ENCODE measurements at regions not wholly inside any gene's neighbourhood (a gene's known extent, or its start where the extent isn't known, plus 50 kb on each side); places are given as distances from the start of the nearest gene placed in this dataset.

GRCh38 chr5:167869125-167869524, 422.3 kb upstream of the WWC1 start:
- H3K4me1 ChIP-seq (ENCODE audit: control insufficient read depth, insufficient read depth, low read length): peaks cover 7% of the 10 kb centered on the region
- Mint-ChIP-seq H3K9me3 (peaks cover 4% of the 10 kb centered on the region), H3K36me3 (ENCODE audit: low read depth) (no peaks in the 10 kb centered on the region), H3K4me3 (no peak overlapping the region), H3K27me3 (ENCODE audit: insufficient read depth) (no peaks in the 10 kb centered on the region), H3K27ac (no peak overlapping the region), H3K4me1 (peaks cover 6% of the 10 kb centered on the region)
- no peaks in the 10 kb centered on the region for H3K36me3 ChIP-seq (ENCODE audit: control insufficient read depth, insufficient read depth, low read length)
- DNase-seq: no peak
- no peak for TF ChIP-seq CTCF (conservative IDR thresholded peaks at IDR 0.05)
- no peaks in the 10 kb centered on the region for H3K27me3 ChIP-seq (ENCODE audit: control insufficient read depth, insufficient read depth, low read length, poor library complexity, severe bottlenecking)
- no peak overlapping the region for H3K4me3 ChIP-seq (ENCODE audit: low read length)
- 92 to 95% methylated on average over 2 to 3 of the region's 3 CpGs for WGBS, 2 experiments (ENCODE audit: insufficient coverage in 1 of 2, insufficient read length in 1 of 2)
- H3K9ac ChIP-seq (ENCODE audit: extremely low read depth, low read length, poor library complexity, severe bottlenecking): no peak overlapping the region
- no peak overlapping the region for H3K27ac ChIP-seq (ENCODE audit: low read depth, low read length)
- H3K9me3 ChIP-seq (ENCODE audit: control insufficient read depth, low read length): no peaks in the 10 kb centered on the region

- no peak for TF ChIP-seq CTCF (conservative IDR thresholded peaks at IDR 0.05)
- Histone ChIP-seq H3K27me3 (ENCODE audit: control insufficient read depth, insufficient read depth, low read length, poor library complexity, severe bottlenecking) (no peaks in the 10 kb centered on the region), H3K4me1 (ENCODE audit: control insufficient read depth, insufficient read depth, low read length) (peaks cover 4% of the 10 kb centered on the region), H3K27ac (ENCODE audit: low read depth, low read length) (no peak overlapping the region), H3K36me3 (ENCODE audit: control insufficient read depth, insufficient read depth, low read length) (no peaks in the 10 kb centered on the region), H3K9me3 (ENCODE audit: control insufficient read depth, low read length) (no peaks in the 10 kb centered on the region), H3K4me3 (ENCODE audit: low read length) (no peak overlapping the region), H3K9ac (ENCODE audit: extremely low read depth, low read length, poor library complexity, severe bottlenecking) (no peak overlapping the region)
- no peak overlapping the region for H3K27ac Mint-ChIP-seq
- no peaks in the 10 kb centered on the region for H3K36me3 Mint-ChIP-seq (ENCODE audit: low read depth)
- no peak for DNase-seq
- H3K4me1 Mint-ChIP-seq: peaks cover 6% of the 10 kb centered on the region
- no peaks in the 10 kb centered on the region for H3K27me3 Mint-ChIP-seq (ENCODE audit: insufficient read depth)
- peaks cover 6% of the 10 kb centered on the region for H3K9me3 Mint-ChIP-seq
- no peak overlapping the region for H3K4me3 Mint-ChIP-seq
Measured at GRCh38 chr5:167870055-167870454, 421.4 kb upstream of the WWC1 start.

- Histone ChIP-seq H3K9me3 (ENCODE audit: control insufficient read depth, low read length) (no peaks in the 10 kb centered on the region), H3K36me3 (ENCODE audit: control insufficient read depth, insufficient read depth, low read length) (no peaks in the 10 kb centered on the region), H3K9ac (ENCODE audit: extremely low read depth, low read length, poor library complexity, severe bottlenecking) (no peak overlapping the region), H3K27me3 (ENCODE audit: control insufficient read depth, insufficient read depth, low read length, poor library complexity, severe bottlenecking) (no peaks in the 10 kb centered on the region), H3K27ac (ENCODE audit: low read depth, low read length) (no peak overlapping the region), H3K4me3 (ENCODE audit: low read length) (no peak overlapping the region), H3K4me1 (ENCODE audit: control insufficient read depth, insufficient read depth, low read length) (peaks cover 4% of the 10 kb centered on the region)
- H3K4me1 Mint-ChIP-seq: peaks cover 9% of the 10 kb centered on the region
- no peaks in the 10 kb centered on the region for H3K36me3 Mint-ChIP-seq (ENCODE audit: low read depth)
- H3K4me3 Mint-ChIP-seq: no peak overlapping the region
- H3K27me3 Mint-ChIP-seq (ENCODE audit: insufficient read depth): no peaks in the 10 kb centered on the region
- no peak for DNase-seq
- no peak overlapping the region for H3K27ac Mint-ChIP-seq
- peaks cover 6% of the 10 kb centered on the region for H3K9me3 Mint-ChIP-seq
- TF ChIP-seq CTCF (conservative IDR thresholded peaks at IDR 0.05): no peak
- WGBS, 2 experiments (ENCODE audit: insufficient coverage in 1 of 2, insufficient read length in 1 of 2): 56 to 84% methylated on average over 1 to 2 of the region's 2 CpGs
Measured at GRCh38 chr5:167871091-167871490, 420.4 kb upstream of the WWC1 start.

Data from endodermal cell (in vitro differentiated cells).